HG03558 (cell line): ENCODE measurements at regions not wholly inside any gene's neighbourhood (a gene's known extent, or its start where the extent isn't known, plus 50 kb on each side); places are given as distances from the start of the nearest gene placed in this dataset.
"Not testable (repeated sequence)": the region's sequence is repeated elsewhere in the genome, so short reads cannot be mapped to it uniquely, and the experiment has no call there.

Experiments used
- ATAC-seq: cut with Tn5 transposase; IDR thresholded peaks from one replicate; pipeline ENCODE4 v1.9.1; 2021; ENCODE audit warnings: moderate number of reproducible peaks; ENCODE audit not compliant: unreplicated experiment; ENCODE audit errors: extremely low read depth

DNA sequence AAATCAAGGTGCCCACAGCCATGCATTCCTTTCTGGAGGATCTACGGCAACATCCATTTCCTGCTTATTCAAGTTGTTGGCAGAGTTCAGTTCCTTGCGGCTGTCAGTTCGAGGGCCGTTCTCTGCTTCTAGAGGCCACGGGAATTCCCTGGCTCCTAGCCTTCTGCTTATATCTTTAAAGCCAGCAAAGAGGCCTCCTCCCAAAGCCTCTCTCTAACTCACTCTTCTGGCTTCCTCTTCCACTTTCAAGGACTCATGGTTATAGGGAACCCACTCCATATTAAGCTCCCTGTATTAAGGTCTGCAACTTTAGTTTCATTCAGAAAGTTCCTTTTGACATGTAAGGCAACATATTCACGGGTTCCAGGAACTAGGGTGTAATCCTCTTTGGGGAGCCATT is 150.1 kb upstream of the RMP24 start:
- no peak for ATAC-seq

DNA sequence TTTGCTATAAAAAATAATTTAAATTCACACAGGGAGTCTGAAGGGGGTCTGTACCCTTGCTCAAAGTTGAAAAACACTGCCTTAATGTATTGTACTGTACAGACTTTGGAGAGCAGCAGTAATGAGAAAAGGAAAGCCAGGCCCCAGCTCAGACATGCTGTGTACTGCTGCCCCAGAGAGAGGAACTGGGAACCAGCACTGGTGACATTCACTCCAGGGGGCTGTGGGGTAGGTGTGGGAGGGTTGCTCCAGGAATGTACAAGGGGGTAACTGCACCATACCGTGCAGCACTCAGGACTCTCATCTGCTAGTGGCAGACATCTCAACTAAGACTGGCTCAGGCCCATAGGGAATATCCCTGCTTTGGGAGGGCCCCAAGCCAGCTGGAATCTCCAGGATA is 146.0 kb upstream of the RMP24 start:
- no peak for ATAC-seq

DNA sequence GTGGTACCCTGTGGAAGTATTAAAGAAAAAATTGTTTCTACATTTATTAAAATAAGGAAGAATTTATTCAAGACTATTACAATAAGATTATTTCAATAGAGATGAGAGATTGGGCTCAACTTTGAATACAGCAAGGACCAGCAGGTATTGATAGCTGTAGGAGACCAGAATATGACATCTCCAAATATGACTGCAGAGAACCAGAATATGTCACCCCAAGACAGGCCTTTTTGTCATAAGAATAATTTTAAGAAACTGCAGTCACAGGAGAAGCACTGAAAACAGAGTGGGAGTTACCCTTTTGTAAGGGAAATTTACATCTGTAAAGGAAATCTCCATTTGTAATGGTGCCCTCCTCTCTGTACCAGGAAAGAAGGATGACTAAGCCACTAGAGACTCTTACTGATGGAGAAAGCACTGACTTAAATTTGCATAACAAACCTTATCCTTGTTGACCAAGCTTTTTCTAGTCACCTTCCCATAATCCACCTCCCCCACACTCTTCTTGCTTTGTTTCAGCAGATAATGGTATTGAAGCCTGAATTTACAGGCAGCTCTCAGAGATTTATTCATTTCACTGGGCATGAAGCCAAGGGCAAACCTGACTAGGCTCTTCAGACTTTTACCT is 145.1 kb upstream of the RMP24 start:
- ATAC-seq = no peak

DNA sequence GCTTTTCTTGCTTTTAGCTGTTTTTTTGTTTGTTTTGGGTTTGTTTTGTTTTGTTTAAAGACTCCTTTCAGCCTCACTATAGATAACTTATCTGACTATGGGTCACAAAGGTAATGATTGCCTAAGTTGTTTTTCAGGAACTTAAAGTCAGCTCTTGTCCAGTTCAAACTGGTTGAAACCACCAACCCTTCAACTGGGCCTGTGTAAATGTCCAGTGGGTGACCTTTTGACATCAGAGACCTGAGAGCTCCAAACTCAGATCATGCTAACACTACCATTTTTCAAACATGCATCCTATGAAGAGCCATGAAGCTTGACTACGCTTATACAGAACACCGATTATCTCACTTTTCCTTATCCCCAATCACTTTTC is 144.6 kb upstream of the RMP24 start:
- no peak for ATAC-seq

DNA sequence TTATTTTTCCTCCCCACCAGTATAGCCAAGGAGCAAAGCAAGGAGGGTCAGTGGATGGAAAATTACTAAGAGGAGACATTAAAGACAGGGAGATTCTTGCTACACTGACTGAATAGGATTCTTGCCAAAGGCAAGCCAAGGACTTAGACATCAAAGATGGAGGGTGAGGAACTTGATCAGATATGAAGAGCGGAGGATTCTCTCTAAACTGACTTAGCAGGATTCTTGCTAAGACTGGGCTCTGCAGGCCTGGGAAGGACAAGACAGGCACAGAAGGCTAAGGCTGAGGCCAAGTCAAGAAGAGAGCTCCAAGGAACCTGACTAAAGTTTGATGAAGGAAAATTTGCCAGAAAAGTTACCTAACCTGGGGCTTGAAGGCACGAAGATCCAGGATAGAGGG is 143.9 kb upstream of the RMP24 start:
- no peak for ATAC-seq

DNA sequence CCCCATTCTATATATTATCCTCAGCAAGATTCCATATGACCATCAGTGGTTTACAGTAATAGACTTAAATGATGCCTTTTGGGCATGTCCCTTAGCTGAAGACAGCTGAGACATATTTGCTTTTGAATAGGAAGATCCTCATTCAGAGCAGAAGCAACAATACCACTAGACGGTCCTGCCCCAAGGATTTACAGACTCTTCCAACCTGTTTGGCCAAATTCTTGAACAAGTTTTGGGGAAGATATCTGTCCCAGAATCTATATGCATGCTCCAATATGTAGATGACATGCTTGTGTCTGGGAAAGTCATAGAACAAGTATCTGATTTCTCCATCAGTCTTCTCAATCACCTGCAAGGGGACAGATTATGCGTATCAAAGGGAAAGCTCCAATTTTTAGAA is 137.1 kb upstream of the RMP24 start:
- ATAC-seq = no peak

DNA sequence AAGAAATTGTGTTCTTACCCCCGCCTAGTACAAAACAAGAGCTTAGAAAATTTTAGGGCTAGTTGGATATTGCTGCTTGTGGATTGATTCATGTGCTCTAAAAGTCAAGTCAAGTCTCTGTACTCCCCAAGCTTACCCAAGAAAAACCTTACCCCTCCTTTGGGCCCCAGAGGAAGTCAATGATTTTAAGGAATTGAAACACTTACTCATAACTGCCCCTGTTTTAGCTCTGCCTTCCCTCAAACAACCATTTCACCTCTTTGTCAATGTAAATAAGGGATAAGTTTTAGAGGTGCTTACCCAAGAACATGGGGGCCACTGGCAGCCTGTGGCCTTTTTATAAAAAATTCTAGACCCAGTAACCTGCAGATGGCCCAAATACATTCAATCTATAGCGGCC is 136.6 kb upstream of the RMP24 start:
- ATAC-seq = peak; percentile 96

DNA sequence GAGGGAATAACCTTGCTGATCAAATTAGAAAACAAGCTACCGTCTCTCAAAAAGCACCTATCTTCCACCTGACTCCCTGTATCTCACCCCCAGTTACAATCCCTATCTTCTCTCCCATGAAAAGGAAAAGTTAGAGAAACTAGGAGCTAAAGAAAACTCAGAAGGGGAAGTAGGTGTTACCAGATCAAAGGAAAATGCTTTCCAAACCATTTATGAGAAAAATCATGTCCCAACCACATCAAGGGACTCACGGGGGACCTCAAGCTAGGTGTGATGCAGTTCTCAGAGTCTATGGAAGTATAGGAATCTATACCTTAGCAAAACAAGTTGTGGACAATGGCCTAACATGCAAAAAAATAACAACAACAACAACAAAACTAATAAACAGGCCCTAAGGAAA is 135.5 kb upstream of the RMP24 start:
- no peak for ATAC-seq

DNA sequence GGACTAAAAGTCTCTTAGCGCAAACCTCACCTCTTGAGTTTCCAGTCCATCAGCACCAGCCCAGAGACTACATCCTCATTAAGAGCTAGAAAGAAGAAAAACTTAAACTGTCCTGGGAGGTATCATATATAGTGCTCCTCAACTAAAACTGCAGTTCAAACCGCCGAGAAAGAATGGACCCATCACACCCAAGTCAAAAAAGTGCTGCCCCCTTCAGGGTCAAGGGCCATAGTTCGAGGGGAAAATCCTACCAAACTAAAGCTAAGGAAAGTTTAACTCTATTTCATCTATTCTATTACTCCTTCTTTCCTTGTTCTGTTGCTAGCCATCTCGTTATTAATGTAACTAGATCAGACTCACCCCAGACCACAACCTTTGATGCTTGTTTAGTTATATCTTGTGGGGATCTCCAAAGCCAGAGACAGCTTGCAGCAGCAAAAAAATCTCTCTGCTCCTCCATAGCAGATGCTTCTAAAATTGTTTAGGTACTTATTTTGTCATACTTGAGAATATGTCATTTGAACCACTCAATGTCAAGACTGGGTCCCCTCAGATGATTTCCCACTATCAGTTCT is 134.5 kb upstream of the RMP24 start:
- ATAC-seq = no peak

DNA sequence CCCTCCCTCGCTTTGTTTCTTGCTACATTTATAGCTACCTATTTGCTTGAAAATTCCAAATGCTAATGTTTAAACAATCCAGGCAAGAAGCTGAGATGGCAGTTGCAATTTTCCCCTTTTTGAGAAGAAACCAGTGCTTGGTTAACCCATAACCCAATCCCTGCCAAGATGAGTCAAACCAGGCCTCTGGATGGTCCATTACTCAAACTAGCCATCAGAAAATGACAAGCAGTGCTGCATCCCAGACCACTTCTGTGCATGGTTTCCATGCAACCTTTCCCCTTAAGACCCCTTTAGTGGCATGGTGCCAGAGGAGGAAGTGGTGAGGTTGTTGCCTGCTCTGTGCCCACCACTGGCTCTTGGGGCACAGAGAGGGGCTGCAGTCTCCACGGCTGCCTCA is 131.2 kb upstream of the RMP24 start:
- ATAC-seq = no peak

DNA sequence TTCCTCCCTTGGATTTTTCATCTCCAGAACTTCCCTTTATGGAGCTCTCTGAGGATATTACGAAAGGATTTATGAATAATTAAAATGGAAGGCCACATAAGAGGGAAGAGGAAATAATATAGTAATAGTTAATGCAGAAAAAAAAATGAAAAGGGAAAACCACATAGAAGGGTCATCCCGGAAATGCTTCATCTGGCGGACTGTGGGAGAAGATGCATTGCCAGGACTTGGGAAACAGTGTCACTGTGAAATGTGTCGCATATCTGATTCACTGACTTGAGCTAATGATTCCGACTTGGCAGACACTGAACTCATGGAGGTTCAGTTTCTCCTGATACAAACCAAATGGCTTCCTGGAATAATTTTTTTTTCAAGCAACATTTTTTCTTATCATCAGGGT is 129.9 kb upstream of the RMP24 start:
- ATAC-seq = no peak

DNA sequence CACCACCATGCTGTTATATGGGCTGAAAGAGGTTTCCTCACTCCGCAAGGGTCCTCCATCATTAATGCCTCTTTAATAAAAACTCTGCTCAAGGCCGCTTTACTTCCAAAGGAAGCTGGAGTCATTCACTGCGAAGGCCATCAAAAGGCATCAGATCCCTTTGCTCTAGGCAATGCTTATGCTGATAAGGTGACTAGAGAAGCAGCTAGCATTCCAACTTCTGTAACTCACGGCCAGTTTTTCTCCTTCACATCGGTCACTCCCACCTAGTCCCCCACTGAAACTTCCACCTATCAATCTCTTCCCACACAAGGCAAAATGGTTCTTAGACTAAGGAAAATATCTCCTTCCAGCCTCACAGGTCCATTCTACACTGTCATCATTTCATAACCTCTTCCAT is 124.2 kb upstream of the RMP24 start:
- ATAC-seq = not testable (repeated sequence)

DNA sequence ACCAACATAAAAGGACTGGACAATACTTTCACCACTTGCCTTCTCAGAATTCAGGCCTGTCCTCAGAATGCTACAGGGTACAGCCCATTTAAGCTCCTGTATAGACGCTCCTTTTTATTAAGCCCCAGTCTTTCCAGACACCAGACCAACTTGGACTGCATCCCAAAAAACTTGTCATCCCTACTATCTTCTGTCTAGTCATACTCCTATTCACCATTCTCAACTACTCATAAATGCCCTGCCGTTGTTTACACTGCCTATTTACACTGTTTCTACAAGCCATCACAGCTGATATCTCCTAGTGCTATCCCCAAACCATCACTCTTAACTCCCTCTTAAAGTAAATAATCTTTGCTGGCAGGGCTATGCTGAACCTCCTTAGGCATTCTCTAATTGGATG is 123.2 kb upstream of the RMP24 start:
- not testable (repeated sequence) for ATAC-seq

DNA sequence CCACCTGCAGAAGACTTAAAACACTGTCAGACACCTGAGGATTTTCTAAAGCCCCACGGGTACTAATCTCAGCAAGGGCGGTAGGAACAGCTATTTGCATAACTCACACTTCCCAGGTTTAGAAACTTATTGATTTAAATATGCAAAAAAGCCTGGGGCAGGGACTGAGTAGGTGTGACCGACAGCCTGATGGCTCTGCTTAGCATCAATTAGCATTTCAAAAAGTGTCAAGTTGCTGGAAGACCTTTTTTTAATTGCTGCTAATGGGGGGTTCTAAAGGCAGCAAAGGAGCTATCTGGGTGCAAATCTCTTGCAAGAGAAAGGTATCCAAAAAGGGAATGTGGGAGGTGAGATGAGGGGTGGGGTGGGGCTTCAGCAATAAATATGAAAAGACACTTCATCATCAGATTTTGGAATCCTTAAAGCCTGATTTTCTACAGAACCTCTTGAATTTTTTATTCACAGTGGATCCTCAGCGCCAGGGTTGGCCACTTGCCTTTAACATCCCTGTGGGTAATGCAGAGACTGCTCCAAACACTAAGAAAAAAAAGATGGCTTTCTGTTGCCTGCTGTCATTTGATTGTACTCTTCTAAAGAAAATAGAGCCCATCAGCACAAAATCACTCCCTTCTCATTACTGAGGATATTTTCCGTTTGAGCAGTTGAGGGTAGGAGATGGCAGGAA is 121.1 kb upstream of the RMP24 start:
- ATAC-seq = no peak

DNA sequence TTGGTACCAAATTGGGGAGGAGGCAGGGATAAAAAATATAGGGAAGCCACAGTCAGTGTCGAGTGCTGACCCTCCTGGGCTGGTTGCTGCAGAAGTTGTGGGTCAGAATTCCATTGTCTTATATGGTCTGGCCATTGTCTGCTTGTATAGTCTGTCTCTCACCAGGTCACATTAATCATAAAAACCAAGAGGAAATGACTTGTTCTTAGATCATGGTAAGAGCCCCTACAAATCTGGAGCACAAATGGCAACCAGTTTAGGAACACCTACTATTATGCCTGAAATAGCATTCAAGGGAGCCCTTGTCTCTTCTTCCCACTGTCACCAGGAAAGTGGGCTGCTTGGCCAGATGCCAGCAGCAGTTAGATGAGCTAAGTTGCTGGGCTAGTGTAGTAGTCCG is 119.7 kb upstream of the RMP24 start:
- ATAC-seq = no peak

DNA sequence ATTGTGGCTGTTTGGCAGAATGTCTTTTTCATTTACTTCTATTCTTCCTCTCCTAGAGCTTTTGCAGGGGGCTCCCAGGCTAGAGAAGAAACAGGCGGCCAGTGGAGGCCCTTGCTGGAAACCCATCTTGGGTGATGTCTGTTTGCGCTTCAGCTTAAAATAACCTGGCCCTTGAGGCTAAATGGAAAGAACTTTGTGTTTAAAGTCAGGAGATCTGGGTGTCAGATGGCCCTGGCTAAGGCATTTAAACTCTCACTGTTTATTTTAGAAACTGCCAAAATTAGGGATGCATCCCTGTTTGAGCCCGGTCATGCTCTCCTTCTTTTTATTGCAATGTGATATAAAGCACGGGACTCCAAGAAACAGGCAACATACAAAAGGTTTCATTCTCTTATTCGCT is 118.4 kb upstream of the RMP24 start:
- ATAC-seq = no peak

DNA sequence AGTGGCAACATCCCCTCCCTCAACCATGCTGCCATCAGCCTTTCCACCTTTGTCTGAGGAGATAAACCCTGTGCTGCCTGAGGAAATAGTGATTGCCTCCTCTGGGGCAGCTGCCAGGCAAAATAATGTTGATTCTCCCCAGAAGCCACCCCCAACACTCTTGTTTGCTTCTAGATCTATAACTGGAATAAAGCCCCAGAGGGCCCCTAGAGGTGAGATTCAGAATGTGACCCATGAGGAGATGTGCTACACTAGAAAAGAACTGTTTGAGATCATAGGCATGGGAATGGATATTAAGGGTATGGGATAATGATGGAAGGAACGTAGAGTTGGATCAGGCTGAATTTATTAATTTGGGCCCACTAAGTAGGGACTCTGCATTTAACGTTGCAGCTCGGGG is 116.3 kb upstream of the RMP24 start:
- ATAC-seq = no peak

DNA sequence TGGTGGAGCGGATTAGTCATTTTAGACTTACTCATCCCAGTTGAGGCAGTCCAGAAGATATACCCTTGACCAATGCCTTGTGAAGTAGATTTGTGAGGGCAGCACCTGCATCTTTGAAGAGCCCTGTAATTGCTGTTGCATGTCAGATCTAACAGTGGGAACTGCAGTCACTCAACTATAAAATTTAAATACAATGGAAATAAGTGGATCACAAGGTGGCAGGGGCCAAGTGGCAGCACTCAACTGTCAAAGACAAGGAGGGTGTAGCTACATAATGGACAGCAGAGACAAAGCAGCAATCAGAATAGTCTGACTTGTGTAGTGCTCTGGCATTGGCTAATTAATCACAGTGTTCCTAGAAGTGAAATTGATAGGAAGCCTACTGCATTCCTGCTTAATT is 115.8 kb upstream of the RMP24 start:
- ATAC-seq = not testable (repeated sequence)

DNA sequence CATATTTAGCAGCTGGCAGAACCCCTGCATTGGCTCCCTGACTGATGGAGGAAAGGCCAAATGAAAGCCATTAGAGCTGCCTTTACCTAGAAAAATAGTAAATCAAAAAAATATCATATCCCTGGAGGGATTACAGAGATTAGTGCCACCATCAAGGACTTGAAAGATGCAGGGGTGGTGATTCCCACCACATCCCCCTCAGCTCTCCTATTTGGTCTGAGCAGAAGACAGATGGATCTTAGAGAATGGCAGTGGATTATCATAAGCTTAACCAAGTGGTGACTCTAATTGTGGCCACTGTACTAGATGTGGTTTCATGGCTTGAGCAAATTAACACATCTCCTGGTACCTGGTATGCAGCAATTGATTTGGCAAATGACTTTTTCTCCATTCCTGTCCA is 114.9 kb upstream of the RMP24 start:
- not testable (repeated sequence) for ATAC-seq

DNA sequence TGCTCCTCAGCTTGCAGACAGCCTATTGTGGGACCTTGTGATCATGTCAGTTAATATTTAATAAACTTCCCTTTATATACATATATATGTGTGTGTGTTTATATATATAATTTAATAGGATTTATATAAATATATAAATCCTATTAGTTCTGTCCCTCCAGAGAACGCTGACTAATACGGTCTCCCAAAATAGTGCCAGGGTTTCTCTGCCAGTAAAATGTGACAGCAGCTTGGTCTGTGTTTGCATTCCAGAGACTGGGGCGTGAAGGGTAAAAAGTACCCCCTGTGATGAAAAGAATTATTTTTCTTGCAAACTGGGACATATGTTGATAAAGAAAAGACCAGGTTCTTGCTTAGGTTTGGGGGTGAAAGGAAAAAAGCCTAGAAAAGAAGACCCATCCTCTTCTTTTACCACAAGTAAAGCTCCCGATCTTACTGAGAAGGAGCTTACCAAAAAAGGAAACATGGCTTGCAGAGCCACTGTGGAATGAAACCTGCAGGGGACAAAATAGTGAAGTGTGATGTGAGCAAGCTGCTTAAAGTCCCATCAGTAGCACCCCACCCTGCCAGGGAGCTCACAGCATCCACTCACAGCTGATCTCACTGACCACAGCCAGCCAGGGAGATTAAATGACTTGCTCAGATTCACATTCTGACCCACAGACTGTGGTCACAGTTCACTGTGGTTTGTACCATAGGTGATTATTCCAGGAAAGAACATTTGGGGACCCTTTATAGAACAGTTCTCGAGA is 110.9 kb upstream of the RMP24 start:
- no peak for ATAC-seq

DNA sequence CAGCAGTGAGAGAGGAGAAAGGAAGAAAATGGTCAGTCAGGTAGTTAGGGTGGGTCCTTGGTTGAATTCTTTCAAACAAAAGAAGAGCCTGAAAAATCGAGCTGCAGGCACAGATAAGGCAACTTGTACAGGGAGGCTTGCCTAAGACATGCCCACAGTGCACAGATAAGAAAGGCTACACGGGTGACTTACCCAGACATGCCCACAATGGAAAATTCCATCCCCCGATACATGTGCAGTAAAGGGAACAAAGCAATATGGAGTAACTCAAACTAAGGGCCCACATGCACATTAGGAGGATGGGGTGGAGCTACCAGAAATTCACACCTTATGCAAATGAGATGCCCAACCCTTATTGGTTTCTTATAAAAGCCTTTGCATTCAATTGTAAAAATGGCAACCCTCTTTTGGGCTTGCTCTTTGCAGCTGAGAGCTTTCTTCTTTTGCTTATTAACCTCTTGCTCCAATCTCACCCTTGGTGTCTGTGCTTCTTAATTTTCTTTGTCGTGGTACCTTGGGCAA is 110.3 kb upstream of the RMP24 start:
- no peak for ATAC-seq
